Femur (tissue), 1 donor: ENCODE measurements at regions not wholly inside any gene's neighbourhood (a gene's known extent, or its start where the extent isn't known, plus 50 kb on each side); places are given as distances from the start of the nearest gene placed in this dataset.

Source experiments
- DNase-seq: peaks from one replicate; pipeline ENCODE4 v3.0.0-alpha.2; 2017

DNA sequence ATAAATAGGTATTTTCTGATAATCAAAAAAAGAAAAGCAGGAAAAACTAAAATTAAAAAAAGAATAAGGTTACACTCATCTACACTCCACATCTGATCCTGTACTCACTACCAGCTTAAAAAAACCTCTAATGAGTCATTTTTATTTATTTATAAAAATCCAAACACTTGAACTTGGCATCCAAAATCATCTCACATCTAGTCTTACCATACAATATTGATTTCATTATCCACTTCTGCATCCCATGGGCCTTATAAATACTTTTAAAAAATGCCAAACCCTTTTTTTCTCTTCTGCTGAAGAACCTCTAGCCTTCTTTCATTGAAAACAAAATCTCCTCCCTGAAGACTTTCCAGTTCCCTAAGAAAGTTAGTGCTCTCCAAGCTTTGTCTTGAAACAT, 109.7 kb downstream of the TMTC3 start:
- DNase-seq = no peak

DNA sequence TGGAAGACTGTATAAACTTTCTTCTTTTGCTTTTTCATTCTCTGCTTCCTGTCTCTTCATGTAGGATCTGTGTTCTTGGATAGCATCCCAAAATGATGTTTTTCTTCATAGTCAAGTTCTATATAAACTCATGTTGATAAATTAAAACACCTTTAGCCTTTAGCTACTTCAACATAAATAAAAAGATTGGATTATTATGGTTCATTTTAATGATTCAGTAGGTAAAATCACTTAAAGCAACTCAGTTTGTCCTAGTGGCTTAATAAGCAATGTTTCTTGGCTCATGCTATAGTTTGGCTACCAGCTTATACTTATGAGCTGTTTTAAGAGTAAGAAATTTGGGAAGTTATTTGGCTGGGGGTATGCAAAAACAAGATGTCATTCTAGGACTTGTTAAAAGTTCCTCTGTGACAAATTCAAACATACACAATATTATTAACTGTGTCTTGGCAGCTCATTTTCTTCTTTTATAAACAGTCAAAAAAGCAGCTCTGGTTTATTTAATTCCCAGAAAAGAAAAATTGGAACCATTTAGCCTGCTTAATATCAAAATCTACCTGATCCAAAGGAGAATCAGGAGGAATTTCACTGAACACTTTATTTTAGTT, 111.4 kb downstream of the TMTC3 start:
- DNase-seq = no peak

DNA sequence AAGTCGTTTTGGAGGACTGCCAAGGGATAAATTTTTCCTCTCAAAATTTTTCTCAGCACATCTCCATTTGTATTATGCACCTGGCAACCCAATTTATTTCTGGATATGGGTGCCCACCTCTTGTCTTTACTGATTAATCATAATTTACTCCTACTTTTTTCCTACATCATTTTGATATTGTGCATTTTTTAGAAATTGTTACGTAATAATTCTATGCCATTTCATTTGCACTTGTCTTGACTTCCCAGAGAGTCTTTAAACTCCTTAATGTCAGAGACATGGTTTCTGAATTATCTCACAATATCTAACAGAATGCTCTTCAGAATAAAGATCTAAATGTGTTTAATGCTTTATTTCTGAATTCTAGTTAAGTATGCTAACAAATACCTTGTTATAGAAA, 113.1 kb downstream of the TMTC3 start:
- DNase-seq = no peak

DNA sequence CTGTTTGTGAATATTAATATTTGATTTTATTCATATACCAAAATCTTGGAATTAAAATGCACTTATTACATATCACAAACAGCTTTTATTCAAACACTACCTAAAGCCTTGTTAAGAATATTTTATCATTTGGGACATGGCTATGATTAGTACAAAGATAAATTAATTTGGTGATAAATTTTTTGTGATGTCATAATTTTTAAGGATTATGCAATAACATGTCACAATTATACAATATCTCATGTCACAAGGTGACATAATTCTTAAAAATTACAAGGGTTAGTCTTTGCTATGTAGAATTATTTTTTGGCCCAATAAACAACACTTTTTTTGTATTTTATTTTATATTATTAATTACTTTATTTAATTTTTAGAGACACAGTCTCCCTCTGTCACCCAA, 113.7 kb downstream of the TMTC3 start:
- DNase-seq = no peak

DNA sequence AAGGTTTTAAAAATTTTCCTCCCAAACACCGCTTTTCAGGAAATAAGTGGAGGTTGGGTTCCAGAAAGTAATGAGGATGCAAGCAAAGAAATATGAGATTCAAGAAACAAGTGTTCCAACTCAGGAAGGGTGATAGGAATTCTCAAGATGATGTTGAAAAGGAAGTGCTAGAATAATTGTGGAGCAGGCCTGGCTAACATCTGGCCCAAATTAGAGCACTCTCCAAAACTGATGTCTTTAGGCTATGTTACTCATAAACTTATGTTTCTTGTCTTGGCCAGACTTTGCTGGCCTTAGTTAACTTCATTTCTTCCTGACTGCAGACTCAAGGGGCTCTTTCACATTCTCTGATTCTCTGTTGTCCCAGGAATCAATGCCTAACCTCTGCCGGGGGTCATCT, 116.3 kb downstream of the TMTC3 start:
- peak; percentile 32 for DNase-seq

DNA sequence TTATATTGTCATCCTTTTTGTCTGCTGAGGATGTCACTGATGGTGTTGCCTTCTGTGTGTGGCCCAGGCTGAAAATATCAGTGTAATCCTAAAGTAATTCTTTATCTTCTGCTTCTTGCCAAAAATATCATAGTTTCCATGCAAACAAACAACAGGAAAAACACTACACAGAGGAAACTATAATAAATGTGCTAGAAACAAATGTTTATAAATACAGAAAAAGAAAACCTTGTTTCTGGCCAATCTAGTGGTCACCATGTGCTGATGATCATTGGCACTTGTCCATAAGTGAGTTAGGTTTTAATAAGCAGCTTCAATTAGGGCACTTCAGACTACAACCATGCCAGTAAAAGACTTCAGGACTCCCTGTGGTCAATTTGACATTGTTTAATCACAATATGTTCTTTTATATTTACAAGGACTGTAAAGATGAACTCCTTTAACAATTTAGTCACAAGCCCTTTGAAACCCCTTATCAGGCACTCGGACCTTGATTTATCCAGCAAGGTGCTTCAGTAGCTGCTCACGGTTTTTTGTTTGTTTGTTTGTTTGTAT, 124.8 kb downstream of the TMTC3 start:
- no peak for DNase-seq

DNA sequence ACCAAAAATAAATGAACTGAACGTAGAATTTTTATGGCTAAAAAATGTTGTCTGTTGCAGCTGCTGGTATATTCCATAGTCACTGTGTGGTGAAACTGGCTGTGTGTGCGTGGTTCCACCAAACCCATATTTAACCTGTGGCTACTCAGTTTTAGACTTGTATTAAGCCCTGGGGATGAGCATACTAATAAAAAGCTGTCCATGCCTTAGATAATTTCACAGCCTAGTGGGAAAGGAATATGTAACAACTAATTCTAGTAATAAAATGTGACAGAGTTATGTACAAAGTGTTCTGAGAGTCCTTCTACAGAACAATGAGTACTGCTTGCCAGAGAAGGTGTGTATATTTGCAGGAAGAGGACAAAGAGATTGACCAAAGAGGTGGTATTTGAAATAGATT, 125.5 kb downstream of the TMTC3 start:
- DNase-seq = no peak

DNA sequence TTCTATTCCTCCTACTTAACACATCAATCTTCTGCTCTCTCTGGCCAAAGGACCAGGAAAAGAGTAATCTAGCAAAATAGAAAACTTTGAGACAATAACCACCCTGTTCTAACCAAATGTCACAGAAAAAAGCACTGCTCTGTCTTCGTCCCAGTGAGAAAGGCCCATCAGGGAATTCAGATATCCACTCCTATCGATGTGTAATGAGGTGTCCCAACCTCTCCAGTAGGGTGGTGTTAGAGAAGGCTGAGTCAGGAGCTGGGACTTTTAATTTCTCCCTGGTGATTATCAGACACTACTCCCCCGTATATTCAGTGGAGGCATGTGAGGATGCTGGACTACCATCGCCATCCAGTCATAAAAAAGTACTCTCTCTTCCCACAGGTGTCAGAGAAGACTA, 130.3 kb downstream of the TMTC3 start:
- DNase-seq = no peak

DNA sequence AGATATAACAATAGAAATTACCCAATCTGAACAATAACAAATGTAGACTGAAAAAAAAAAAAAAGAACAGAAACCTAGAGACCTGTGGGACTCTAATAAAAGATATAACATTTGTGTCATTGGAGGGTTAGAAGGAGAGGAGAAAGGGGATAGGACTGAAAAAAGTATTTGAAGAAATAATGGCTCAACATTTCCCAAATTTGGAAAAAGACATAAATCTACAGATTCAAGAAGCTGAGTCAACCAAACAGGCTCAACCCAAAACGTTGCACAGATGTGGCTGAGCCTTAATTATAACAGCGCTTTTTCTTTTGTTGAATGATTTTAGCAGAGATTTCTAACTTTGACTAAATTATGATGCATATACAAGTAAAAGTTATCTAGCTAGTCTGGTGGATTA, 131.3 kb downstream of the TMTC3 start:
- no peak for DNase-seq

DNA sequence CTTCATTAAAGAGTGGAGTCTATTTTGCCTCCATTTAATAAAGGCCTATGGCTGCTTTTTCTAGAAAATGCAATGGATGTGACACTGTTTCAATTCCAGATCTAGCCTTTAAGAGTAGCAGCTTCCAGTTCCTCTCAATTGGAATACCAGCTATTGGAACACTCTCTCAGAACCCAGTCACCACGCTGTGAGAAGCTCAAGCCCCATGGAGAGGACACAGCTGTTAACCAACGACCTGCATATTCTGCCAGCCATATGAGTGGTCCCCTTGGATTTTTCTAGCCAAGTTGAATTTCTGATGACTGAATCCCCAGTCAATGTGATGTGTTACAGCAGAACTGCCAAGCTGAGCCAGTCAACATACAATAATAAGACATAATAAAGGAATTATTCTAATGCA, 131.8 kb downstream of the TMTC3 start:
- DNase-seq = no peak

DNA sequence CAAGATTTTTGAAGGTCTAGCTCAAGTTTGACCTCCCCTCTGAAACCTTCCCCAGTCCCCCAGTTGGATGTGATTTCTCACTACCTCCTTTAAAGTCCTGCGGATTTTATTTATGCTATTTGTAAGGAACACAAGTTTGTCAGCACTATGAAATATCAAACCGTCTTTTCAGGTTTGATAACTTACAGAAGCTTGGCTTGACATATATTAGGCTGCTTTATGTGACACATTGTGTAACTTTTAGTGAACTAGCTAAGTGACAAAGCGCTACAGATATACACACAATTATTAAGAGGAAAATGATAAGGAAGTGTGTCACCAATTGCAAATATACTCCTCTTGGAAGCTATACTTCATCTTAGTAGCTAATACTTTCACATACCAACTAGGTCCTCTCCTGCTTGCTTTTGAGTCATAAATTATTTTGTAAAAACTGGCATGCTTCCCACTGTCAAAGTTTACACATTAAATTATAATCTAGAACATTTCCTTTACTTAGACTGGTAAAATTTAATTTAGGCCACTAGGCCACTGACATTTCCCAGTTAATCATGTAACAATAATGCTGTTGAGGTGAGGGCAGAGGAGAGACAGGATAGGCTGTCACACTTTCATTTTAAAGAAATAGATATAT, 149.5 kb downstream of the TMTC3 start:
- DNase-seq = no peak

DNA sequence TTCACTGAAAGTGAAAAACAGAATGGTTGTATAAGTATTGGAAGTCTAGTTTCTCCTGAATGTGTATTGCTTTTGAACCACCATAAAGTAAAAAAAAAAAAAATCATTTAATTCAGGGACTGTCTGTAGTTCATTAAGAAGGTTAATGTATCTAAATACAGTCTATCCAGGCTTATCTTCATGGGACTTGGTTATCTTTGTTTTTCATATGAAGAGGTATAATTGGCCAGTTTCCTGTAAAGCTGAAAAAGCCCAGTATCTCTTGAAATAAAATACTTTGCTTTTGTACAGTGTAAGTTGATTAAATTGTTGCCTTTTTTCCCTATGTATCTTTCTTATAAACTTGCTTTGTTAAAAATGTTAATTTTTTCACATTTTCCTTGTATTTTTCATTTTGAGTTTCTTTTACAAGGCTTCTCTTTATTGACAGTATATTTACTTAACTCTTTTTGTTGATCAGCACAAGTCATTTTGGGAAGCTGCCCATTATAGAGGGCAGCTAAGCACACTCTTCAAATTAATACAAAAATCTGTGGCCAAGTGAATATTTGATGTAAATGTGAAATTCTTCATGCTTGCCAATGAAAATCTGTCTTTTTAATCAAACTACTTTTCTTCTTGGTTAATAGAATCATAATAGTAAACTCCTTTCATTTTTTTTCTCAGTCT, 156.0 kb downstream of the TMTC3 start:
- DNase-seq = no peak

DNA sequence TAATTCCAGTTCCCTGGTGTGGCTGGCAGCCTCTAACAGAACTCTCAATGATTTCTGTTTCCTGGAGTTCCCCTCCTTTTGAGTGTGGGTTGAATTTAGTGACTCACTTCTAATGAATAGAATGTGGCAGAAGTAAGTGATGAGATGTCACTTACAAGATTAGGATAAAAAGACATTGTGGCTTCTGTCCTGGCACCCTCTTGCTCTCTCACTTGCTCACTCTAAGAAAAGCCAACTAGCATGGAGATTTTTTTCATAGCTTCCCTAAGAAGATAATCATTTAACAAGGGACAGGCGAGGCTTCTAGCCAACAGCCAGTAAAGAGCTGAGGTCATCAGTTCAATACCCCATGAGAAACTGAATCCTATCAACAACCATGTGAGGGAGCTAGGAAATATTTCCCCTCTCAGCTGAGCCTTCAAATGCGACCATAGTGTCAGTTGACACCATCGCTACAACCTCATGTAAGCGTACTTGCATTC, 156.7 kb downstream of the TMTC3 start:
- no peak for DNase-seq

DNA sequence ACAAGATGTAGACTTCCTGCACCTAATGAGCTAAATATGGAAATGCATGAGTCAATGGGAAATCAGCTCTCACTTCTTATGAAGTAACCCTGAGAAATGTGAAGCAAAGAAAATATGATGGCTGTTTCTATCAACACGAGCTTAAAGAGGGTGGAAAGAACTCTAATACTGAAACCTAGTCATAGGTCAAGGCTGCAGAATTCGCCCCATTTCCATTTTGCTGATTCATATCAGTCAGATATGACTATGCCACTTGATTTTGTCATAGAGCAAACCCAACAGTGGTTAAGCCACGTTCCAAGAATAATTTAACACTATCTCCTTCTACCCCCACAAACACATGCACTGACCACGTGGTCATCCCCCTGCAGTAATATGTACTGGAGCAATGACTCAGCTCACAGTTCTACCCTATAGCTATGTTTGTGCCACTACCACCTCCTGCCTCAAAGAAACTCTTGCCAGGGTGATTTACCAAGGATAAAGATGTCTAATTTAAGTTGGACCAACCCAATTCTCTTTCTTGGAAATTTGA, 157.5 kb downstream of the TMTC3 start:
- no peak for DNase-seq

DNA sequence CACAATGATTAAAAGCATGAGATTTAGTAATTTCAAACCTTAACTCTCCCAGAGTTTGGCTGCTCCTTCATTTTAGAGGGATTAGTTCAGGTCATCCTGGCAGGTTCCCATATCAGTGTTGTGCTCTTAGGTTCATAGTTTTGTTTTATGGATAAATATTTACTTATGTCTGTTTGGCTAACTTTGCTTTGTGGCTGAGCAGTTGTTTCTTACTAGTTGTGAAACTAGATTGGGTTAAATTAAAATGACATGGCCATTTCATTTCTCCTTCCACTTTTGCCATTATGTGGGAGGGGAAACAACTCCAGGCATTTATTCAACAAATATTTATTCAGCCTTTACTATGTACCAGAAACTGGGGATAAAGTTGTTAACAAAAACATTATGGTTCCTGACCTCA, 158.8 kb downstream of the TMTC3 start:
- DNase-seq = no peak

DNA sequence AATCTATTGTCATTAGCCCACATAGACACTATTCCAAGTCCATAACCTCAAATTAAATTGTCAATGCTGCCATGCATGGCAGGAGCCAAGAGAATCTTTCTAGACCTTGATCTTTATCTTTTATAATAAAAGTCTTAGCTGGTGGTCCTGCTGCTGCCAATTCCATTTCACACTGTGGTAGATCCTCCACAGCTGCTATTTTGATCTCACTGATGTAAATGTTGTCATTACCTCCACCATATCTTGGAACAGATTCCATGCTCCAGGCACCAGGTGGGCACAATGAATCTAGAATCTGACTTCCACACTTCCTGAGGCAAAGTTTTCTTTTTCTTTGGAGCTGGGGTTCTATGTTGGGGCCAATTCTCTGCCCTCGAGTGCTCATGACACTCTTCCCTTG, 161.2 kb downstream of the TMTC3 start:
- no peak for DNase-seq

DNA sequence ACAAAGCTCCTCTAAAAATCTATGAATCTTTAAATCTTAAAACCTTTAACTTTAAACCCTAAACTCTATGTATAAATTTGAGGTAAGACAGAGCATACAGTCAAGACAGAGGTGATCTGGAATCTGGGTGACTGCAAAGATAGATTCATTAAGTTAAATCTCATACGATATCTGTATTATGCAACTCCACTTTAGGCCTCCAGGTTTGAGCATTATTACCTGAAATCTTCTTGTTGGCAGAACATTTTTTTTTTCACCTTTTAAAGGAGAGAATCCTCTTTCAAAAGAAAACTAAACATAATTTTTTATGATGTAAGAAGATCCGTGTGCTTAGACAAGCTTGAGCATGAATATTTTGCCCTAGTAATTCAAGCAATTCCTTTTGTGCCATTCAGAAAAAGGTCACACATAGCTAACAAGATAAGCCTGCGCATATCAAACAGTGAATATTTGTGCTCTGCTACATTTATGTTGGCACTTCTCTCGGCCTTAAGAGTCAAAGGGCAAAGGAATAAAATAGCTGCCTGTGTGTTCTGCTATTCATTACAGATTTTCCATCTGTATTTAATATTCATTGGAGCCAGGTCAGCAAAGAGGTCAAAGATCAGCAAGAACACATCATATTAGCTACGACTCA, 163.3 kb downstream of the TMTC3 start:
- no peak for DNase-seq

DNA sequence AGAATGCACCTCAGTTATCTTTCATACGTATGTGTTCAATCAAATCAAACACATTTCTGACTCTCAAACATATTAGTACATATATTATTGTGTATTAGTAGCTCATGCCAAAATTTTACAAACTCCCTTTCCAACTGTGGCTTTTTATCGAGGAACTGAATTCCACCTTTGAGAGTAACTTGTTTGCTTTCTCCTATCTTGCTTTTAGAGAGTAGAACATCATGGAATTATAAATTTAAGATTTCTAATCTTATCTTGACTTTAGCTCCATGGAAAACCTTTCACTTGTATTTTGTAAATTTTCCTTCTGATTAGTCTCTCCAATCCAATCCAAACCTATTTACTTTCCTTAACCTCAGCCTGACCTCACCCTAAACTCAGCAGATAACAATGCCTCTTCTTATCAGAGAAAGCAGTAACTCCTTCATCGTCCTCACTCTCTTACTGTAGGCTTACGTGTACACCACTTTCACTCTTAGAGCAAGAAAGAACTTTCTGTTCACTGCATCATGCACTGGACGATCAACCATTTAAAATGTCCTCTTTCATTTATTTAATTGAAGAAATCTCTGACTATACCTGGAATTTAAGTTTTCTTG, 164.5 kb downstream of the TMTC3 start:
- no peak for DNase-seq

DNA sequence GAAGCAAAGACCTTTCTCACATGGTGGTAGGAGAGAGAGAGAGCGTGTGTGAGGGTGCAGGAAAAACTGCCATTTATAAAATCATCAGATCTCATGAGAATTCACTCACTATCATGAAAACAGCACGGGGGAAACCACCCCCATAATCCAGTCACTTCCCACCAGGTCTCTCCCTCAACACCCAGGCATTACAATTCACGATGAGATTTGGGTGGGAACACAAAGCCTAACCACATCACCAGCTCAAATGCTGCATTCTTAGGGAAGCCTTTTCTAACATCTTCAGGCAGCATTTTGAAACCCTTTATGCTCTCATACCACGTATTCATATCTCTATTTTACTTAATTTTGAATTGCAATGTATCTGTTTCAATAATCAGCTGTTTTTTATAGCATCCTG, 165.9 kb downstream of the TMTC3 start:
- no peak for DNase-seq

DNA sequence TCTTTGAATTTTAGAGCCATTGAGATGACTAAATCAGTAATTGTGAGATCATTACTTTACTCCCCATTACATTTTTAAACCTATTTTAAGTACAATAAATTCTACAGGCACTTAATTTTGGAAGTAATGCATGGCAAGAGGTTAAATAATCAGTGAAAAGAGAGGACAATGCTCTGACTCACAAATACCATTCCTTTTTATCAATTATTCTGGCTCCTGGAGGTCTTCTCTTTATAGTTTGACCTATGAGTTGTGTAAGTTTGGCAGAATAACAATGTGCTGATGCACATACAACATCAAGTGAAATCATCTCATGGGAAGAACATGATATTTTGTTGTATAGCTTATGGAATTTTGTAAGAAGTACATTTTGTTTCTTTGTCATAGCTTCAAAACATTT, 166.7 kb downstream of the TMTC3 start:
- no peak for DNase-seq

DNA sequence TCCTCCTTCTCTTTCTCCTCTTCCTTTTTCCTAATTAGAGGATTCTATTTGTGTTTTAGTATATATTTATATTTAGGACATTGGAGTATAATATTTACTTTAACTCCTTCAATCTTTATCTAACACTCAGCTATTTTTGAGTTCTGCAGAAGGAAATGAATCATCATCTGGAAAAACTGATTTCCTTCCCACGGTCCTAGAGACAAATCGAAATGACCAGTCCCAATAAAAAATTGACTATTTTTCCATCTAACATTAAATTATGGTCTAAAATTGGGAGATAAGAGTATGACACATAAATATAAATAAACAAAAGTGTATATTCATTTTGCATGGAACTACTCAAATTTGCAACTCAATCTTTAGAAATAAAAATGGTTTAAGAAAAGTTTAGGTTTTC, 167.4 kb downstream of the TMTC3 start:
- DNase-seq = no peak

DNA sequence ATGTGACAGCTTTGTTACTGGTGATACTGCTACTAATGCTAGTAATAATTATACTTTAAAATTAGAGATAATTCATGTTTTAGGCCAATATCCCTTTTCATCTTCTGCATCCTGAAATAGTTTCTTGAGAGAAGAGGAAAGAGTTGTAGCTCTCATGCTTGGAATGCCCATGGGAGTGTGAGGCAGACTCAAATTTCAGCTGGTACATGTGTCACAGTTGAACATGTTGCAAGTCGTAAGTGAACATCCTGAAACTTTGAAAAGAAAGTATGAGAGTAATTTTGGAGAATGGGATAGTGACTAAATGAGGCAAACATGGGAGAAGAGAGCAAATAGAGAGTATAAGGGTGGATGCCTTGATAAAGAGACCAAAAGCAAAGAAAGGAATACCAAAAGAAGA, 168.0 kb downstream of the TMTC3 start:
- no peak for DNase-seq

DNA sequence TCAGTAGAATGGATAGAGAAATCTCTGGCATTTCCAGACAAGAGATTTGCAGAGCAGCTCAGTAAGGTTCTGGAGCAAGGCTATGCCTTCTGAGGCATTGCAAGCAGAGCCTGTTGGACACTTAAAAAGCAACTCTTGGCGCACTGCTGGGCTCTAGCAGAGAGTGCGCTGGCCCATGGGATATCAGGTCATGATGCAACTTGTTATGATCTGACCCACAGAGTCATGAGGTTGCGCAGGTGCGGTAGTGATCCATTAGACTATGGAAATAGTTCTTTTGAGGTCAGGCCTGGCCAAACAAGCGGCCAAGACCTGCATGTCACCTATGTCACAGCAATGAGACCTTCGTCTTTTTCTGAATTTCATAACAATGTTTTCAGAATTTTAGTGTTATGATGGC, 168.6 kb downstream of the TMTC3 start:
- DNase-seq = no peak
